Smooth muscle cell (in vitro differentiated cells): ENCODE measurements at regions not wholly inside any gene's neighbourhood (a gene's known extent, or its start where the extent isn't known, plus 50 kb on each side); places are given as distances from the start of the nearest gene placed in this dataset.

ENCODE experiments used
- DNase-seq: peaks from one replicate; lab custom pipeline; 2025; ENCODE audit not compliant: unreplicated experiment; lab: John Stamatoyannopoulos, UW
- H2AFZ ChIP-seq: fragments of 200-600 bp; sonication (generic); 2 replicates; pipeline ENCODE4 v1.6.0; 2016; ENCODE audit warnings: antibody characterized with exemption, low read depth, mild to moderate bottlenecking
- H3F3A ChIP-seq: fragments of 200-600 bp; sonication (generic); 2 replicates; pipeline ENCODE4 v1.6.0; 2017; ENCODE audit warnings: antibody characterized with exemption, low read depth
- H3K27ac ChIP-seq: fragments of 200-600 bp; sonication (generic); 2 replicates; pipeline ENCODE4 v1.5.1; 2016; ENCODE audit warnings: low read depth, mild to moderate bottlenecking
- H3K27me3 ChIP-seq: fragments of 200-600 bp; sonication (generic); 2 replicates; pipeline ENCODE4 v1.6.1; 2016; ENCODE audit warnings: low read depth, mild to moderate bottlenecking
- H3K36me3 ChIP-seq: fragments of 200-600 bp; sonication (generic); 2 replicates; pipeline ENCODE4 v1.5.1; 2016; ENCODE audit warnings: low read depth
- H3K4me1 ChIP-seq: fragments of 200-600 bp; sonication (generic); 2 replicates; pipeline ENCODE4 v1.5.1; 2016; ENCODE audit warnings: low read depth
- H3K4me2 ChIP-seq: fragments of 200-600 bp; sonication (generic); 2 replicates; pipeline ENCODE4 v1.6.0; 2016; ENCODE audit warnings: mild to moderate bottlenecking
- H3K4me3 ChIP-seq: fragments of 200-600 bp; sonication (generic); 2 replicates; pipeline ENCODE4 v1.5.1; 2016; ENCODE audit warnings: mild to moderate bottlenecking
- H3K79me2 ChIP-seq: fragments of 200-600 bp; sonication (generic); 2 replicates; pipeline ENCODE4 v1.6.0; 2016; ENCODE audit warnings: low read depth, mild to moderate bottlenecking
- H3K9ac ChIP-seq: fragments of 200-600 bp; sonication (generic); 2 replicates; pipeline ENCODE4 v1.6.0; 2016; ENCODE audit warnings: low read depth
- H3K9me3 ChIP-seq: fragments of 200-600 bp; sonication (generic); replicated peaks from 2 replicates; pipeline ENCODE4 v1.5.1; 2016; ENCODE audit warnings: low read depth
- H4K20me1 ChIP-seq: fragments of 200-600 bp; sonication (generic); 2 replicates; pipeline ENCODE4 v1.6.0; 2016; ENCODE audit warnings: low read depth
- CTCF ChIP-seq: fragments of 200-600 bp; sonication (generic); IDR thresholded peaks from 2 replicates; pipeline ENCODE4 v1.5.1; 2017; ENCODE audit warnings: borderline replicate concordance, mild to moderate bottlenecking, antibody characterized with exemption; ENCODE audit not compliant: insufficient read depth, poor library complexity, severe bottlenecking
- WGBS: methylation state at CpG from one replicate; pipeline ENCODE4 v1.1.7; 2016; ENCODE audit warnings: low lambda C conversion rate; 5-methylcytosine and 5-hydroxymethylcytosine counted together

- no peak for TF ChIP-seq CTCF
- no peaks in the 10 kb centered on the region for H4K20me1 ChIP-seq
These were observed 379.5 kb upstream of the FGF13 start for GRCh38 chrX:139091066-139091465.

GRCh38 chrX:139086246-139086645, 374.7 kb upstream of the FGF13 start:
- no peaks in the 10 kb centered on the region for H3K79me2 ChIP-seq
- H4K20me1 ChIP-seq: no peaks in the 10 kb centered on the region
- TF ChIP-seq CTCF: no peak
- no peak overlapping the region for H3K4me3 ChIP-seq
- DNase-seq: no peak
- WGBS: 79% methylated on average over 2 of the region's 2 CpGs
- H3K4me2 ChIP-seq: no peak overlapping the region
- no peak overlapping the region for H3K9ac ChIP-seq
- H3K27me3 ChIP-seq: no peaks in the 10 kb centered on the region
- no peaks in the 10 kb centered on the region for H3K9me3 ChIP-seq
- H3F3A ChIP-seq: no peaks in the 10 kb centered on the region
- no peaks in the 10 kb centered on the region for H3K4me1 ChIP-seq
- H2AFZ ChIP-seq: no peak overlapping the region
- no peak overlapping the region for H3K27ac ChIP-seq
- no peaks in the 10 kb centered on the region for H3K36me3 ChIP-seq

More at GRCh38 chrX:139091066-139091465, 379.5 kb upstream of the FGF13 start:
- Histone ChIP-seq H3K27ac (no peak overlapping the region), H3K4me1 (no peaks in the 10 kb centered on the region), H3F3A (no peaks in the 10 kb centered on the region), H3K4me2 (no peak overlapping the region), H3K4me3 (no peak overlapping the region), H2AFZ (no peak overlapping the region), H3K27me3 (no peaks in the 10 kb centered on the region), H3K9ac (no peak overlapping the region), H3K79me2 (no peaks in the 10 kb centered on the region), H3K9me3 (no peaks in the 10 kb centered on the region), H3K36me3 (no peaks in the 10 kb centered on the region)
- no peak for DNase-seq

GRCh38 chrX:139085404-139085803, 373.9 kb upstream of the FGF13 start:
- H3K9ac ChIP-seq: no peak overlapping the region
- DNase-seq: no peak
- H2AFZ ChIP-seq: no peak overlapping the region

GRCh38 chrX:139083191-139083590, 371.7 kb upstream of the FGF13 start:
- Histone ChIP-seq H3K9me3 (no peaks in the 10 kb centered on the region), H3F3A (no peaks in the 10 kb centered on the region), H2AFZ (no peak overlapping the region), H3K4me2 (no peak overlapping the region), H3K9ac (no peak overlapping the region), H3K4me1 (no peaks in the 10 kb centered on the region), H3K27me3 (no peaks in the 10 kb centered on the region), H3K79me2 (no peaks in the 10 kb centered on the region), H3K4me3 (no peak overlapping the region), H3K27ac (no peak overlapping the region), H4K20me1 (no peaks in the 10 kb centered on the region), H3K36me3 (no peaks in the 10 kb centered on the region)
- no peak for TF ChIP-seq CTCF
- DNase-seq: no peak
- WGBS: 83% methylated on average over 3 of the region's 3 CpGs

More at GRCh38 chrX:139085404-139085803, 373.9 kb upstream of the FGF13 start:
- Histone ChIP-seq H4K20me1 (no peaks in the 10 kb centered on the region), H3K79me2 (no peaks in the 10 kb centered on the region), H3F3A (no peaks in the 10 kb centered on the region), H3K27ac (no peak overlapping the region), H3K4me3 (no peak overlapping the region), H3K4me2 (no peak overlapping the region), H3K4me1 (no peaks in the 10 kb centered on the region), H3K9me3 (no peaks in the 10 kb centered on the region), H3K27me3 (no peaks in the 10 kb centered on the region), H3K36me3 (no peaks in the 10 kb centered on the region)
- TF ChIP-seq CTCF: no peak
